ENCODE measurements at regions not wholly inside any gene's neighbourhood (a gene's known extent, or its start where the extent isn't known, plus 50 kb on each side); places are given as distances from the start of the nearest gene placed in this dataset.

DNA sequence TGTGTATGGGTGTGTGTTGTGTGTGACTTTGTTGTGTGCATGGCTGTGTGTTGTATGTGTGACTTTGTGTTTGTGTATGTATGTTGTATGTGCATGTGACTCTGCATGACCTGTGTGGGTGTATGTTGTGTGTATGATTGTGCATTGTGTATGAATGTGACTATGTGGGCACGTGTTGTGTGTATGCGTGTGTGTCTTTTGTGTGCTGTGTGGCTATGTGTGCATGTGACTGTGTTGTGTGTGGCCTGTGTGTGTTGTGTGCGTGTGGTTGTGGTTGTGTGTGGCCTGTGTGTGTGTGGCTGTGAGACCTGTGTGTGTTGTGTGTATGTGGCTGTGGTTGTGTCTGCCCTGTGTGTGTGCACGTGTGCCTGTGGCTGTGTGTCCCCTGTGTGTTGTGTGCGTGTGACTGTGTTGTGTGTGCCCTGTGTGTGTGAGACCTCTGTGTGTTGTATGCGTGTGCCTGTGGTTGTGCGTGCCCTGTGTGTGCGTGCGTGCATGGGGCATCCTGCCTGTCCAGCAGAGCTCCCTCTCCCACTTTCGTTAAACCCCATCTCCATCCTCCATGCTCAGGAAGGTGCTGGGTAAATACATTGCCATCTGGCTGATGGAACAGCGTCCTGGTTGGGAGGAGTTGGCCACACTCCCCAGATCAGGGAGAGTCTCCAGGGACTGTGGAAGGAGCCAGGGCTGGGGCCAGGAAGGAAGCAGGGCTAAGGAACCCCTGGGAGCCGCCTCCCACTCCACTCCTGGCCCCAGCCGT, 90.1 kb upstream of the GSE1 start:
- Histone ChIP-seq H3K36me3 (ENCODE audit: control insufficient read depth, low read length) (no peaks in the 10 kb centered on the region), H3K27me3 (ENCODE audit: control insufficient read depth, low read length) (no peaks in the 10 kb centered on the region), H3K4me1 (ENCODE audit: control insufficient read depth, low read length) (no peaks in the 10 kb centered on the region), H3K27ac (ENCODE audit: low read depth, low read length) (no peak overlapping the region), H3K4me3 (ENCODE audit: low read length) (no peak overlapping the region), H3F3A (ENCODE audit: control insufficient read depth, insufficient read depth) (no peaks in the 10 kb centered on the region), H4K20me1 (ENCODE audit: control insufficient read depth, insufficient read depth, low read depth, low read length) (no peaks in the 10 kb centered on the region), H3K9me3 (ENCODE audit: control insufficient read depth, insufficient read depth, low read length) (no peaks in the 10 kb centered on the region), H3K79me2 (ENCODE audit: control insufficient read depth, low read length) (no peaks in the 10 kb centered on the region), H3K4me2 (ENCODE audit: low read length) (no peak overlapping the region), H3K9me2 (replicated peaks; ENCODE audit: control insufficient read depth, low read length) (no peaks in the 10 kb centered on the region)
- TF ChIP-seq, protein P1, sequence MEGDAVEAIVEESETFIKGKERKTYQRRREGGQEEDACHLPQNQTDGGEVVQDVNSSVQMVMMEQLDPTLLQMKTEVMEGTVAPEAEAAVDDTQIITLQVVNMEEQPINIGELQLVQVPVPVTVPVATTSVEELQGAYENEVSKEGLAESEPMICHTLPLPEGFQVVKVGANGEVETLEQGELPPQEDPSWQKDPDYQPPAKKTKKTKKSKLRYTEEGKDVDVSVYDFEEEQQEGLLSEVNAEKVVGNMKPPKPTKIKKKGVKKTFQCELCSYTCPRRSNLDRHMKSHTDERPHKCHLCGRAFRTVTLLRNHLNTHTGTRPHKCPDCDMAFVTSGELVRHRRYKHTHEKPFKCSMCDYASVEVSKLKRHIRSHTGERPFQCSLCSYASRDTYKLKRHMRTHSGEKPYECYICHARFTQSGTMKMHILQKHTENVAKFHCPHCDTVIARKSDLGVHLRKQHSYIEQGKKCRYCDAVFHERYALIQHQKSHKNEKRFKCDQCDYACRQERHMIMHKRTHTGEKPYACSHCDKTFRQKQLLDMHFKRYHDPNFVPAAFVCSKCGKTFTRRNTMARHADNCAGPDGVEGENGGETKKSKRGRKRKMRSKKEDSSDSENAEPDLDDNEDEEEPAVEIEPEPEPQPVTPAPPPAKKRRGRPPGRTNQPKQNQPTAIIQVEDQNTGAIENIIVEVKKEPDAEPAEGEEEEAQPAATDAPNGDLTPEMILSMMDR (IDR thresholded peaks at IDR 0.05; ENCODE audit: low read depth, low read length, poor library complexity, severe bottlenecking), result no peak
- TF ChIP-seq EZH2phosphoT487 (IDR thresholded peaks at IDR 0.05; ENCODE audit: borderline replicate concordance, low read length), result no peak

DNA sequence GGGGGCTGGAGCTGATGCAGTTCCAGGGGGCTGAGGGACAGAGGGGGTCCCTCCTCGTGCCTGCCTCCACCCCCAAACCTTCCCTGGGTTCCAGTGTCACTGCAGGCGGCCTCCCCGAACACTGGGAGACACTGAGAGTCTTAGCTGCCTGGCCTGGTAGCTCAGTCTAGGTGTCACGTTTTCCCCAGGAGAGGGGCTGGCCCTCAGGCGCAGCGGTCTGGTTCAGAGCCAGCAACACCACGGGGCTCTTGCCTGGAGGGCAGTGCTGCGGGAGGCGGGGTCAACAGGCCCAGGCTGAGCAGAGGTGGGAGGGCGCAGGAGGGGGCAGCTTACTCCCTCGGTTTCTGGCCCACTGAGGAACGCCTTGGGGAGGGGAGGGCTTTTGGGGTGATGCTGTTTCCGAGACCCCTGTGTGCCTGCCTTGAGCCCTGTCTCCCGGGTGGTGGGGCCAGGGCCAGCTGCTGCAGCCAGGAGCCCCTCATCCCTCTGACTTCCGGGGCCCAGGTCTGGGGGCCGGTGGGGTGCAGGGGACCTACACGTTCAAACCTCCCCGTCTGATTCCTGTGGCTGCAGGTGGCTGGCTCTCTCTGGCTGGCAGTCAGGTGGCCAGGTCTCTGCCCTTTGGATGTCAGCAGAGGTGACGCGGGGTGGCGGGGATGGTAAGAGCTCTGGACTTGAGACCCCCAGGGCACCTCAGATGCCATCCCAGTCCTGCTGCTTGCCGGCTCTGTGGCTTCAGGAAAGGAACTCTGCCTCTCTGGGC, 89.3 kb upstream of the GSE1 start:
- peaks cover 1% of the 10 kb centered on the region for H3K4me1 ChIP-seq (ENCODE audit: control insufficient read depth, low read length)
- H3K4me2 ChIP-seq (ENCODE audit: low read length), result no peak overlapping the region
- no peak overlapping the region for H3K4me3 ChIP-seq (ENCODE audit: low read length)

DNA sequence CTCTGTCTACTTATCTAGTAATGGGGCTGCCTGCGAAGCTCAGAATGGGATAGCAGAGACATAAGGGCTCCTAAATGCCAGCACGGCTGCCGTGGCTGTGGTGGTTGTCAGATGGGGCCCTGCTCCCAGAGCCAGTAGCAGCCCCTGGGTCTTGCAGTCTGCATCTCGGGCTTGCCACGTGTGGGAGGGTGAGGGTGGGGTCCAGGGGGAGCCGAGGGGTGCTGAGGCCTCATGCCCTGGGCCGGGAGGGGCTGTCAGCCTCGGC, 88.8 kb upstream of the GSE1 start:
- no peak overlapping the region for H3K4me3 ChIP-seq (ENCODE audit: low read length)
- no peak overlapping the region for H3K27ac ChIP-seq (ENCODE audit: low read depth, low read length)
- peaks cover 5% of the 10 kb centered on the region for H3K4me1 ChIP-seq (ENCODE audit: control insufficient read depth, low read length)
- no peaks in the 10 kb centered on the region for H3F3A ChIP-seq (ENCODE audit: control insufficient read depth, insufficient read depth)
- H3K4me2 ChIP-seq (ENCODE audit: low read length), result no peak overlapping the region
- no peak for TF ChIP-seq EZH2phosphoT487 (IDR thresholded peaks at IDR 0.05; ENCODE audit: borderline replicate concordance, low read length)
- TF ChIP-seq, protein P1 (IDR thresholded peaks at IDR 0.05; ENCODE audit: low read depth, low read length, poor library complexity, severe bottlenecking), result no peak
- no peaks in the 10 kb centered on the region for H3K36me3 ChIP-seq (ENCODE audit: control insufficient read depth, low read length)
- no peaks in the 10 kb centered on the region for H3K9me3 ChIP-seq (ENCODE audit: control insufficient read depth, insufficient read depth, low read length)
- no peaks in the 10 kb centered on the region for H3K9me2 ChIP-seq (replicated peaks; ENCODE audit: control insufficient read depth, low read length)
- no peaks in the 10 kb centered on the region for H3K79me2 ChIP-seq (ENCODE audit: control insufficient read depth, low read length)
- H3K27me3 ChIP-seq (ENCODE audit: control insufficient read depth, low read length), result no peaks in the 10 kb centered on the region
- H4K20me1 ChIP-seq (ENCODE audit: control insufficient read depth, insufficient read depth, low read depth, low read length), result peaks cover 4% of the 10 kb centered on the region; the same call in 1 of the 2 replicates

More for the DNA sequence above, 89.3 kb upstream of the GSE1 start:
- H4K20me1 ChIP-seq (ENCODE audit: control insufficient read depth, insufficient read depth, low read depth, low read length), result peaks cover 4% of the 10 kb centered on the region; the same call in 1 of the 2 replicates
- no peaks in the 10 kb centered on the region for H3K9me3 ChIP-seq (ENCODE audit: control insufficient read depth, insufficient read depth, low read length)
- no peaks in the 10 kb centered on the region for H3K79me2 ChIP-seq (ENCODE audit: control insufficient read depth, low read length)
- no peak overlapping the region for H3K27ac ChIP-seq (ENCODE audit: low read depth, low read length)
- no peaks in the 10 kb centered on the region for H3K9me2 ChIP-seq (replicated peaks; ENCODE audit: control insufficient read depth, low read length)
- H3K36me3 ChIP-seq (ENCODE audit: control insufficient read depth, low read length), result no peaks in the 10 kb centered on the region
- TF ChIP-seq EZH2phosphoT487 (IDR thresholded peaks at IDR 0.05; ENCODE audit: borderline replicate concordance, low read length), result no peak
- TF ChIP-seq, protein P1 (IDR thresholded peaks at IDR 0.05; ENCODE audit: low read depth, low read length, poor library complexity, severe bottlenecking), result no peak
- H3K27me3 ChIP-seq (ENCODE audit: control insufficient read depth, low read length), result no peaks in the 10 kb centered on the region
- H3F3A ChIP-seq (ENCODE audit: control insufficient read depth, insufficient read depth), result no peaks in the 10 kb centered on the region
